RKO (cell line): ENCODE measurements at regions not wholly inside any gene's neighbourhood (a gene's known extent, or its start where the extent isn't known, plus 50 kb on each side); places are given as distances from the start of the nearest gene placed in this dataset.

Experiments used
- DNase-seq: peaks from one replicate; pipeline ENCODE4 v3.0.0-alpha.2; 2016; ENCODE audit warnings: low spot score

DNA sequence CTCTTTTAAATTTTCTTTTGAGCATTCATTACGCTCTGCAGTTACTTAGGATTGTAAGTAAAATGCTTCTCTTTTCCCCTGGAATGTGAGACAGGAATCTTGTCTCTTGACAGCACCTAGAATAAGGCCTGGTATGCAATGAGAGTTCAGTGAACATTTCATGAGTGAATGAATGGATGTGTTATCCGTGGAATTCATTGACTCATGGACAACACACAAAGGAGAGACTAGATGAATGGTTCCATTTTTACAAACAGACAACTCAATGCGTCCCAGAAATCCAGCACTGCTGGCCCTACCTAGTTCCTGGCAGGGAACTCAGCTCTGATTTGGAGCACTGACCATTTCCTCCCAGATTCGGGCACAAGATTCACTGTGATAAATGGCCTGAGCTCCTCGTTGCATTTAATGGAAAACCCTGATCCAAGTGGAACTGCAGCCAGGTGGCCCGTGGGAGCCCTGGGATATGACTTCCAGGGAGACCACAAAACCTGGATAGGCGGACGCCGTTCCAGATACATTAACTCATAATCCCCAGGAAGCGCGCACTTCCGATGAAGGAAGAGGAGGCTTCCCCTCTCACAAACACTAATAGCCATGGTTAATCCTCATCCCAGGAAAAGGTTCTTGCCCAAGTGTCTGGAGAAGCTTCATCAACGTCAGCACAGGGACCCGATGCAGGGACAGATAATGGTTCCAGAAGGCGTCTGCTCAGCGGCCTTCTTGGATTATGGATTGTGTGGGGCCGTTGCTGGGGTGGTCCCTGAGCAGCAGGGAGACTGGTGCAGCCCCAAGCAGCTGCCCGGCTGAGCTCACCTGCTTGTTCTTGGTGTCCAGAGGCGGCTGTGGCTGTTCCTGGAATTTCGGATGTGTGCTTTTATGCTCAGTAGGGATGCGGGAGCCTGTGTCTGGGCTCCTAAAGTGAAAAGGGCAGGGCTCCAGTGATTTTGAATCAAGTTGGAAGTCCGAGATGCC, 211.1 kb upstream of the TSHZ3 start:
- no peak for DNase-seq

DNA sequence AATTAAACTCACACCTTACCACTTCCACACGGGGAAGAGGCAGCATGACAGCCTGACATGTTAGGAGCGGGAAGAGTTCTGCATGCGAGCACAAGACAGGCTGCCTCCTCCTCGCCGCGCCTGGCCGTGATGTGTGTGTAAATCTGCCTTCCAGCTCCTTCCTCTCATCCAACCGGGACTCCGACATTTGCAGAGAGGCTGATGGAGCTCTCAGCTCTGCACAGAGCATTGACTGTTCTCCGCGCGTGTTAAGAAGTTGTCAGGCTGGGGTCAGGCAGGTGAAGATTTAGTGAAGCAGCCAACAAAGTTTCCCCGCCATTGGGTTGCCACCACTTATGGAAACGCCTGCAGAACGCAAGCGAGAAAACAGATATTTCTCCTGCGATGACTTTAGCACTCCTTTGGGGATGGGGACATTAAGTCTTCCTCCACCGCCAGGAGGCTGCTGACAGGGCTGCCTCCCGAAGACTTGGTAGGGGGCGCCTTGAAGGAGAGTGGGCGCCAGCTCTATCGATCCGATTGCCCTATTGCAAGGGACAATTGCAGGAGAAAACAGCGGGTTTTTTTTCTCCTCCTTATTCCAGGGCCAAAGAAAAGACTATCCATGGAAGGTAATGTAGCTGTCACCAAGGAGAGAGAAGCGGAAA, 213.9 kb upstream of the TSHZ3 start:
- DNase-seq, result no peak

DNA sequence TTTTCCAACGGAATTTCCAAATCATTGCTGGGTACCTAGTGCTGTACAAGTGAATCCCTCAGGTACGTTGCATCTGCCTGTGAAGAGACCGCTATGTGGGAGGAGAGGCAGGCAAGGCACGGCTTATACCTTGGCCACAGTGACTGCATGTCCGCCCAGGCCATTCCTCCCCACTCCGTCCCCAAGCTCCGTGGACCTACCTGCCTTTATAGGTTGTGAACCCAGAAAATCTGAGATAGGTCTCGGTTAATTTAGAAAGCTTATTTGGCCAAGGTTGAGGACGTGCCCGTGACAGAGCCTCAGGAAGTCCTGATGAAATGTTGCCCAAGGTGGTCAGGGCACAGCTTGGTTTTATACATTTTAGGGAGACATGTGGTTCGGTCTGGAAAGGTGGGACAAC, 218.5 kb upstream of the TSHZ3 start:
- no peak for DNase-seq

DNA sequence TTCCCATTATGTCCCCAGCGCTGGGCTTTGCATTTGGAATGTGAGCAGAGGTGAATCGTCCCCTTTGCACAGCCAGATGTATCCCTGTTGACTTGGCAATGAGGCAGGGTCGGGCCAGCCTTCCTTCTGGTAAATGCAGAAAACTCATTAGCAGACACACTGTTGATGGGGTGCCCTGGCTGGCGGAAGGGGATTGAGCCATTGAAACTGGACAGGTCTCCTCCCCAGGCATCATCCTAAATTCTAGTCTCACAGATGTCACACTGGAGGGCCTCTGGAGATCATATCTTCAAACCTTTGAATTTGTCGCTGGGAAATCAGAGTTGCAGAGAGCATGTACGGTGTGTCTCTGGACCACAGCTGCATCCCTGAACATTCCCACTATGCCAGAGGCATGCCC, 219.5 kb upstream of the TSHZ3 start:
- no peak for DNase-seq

DNA sequence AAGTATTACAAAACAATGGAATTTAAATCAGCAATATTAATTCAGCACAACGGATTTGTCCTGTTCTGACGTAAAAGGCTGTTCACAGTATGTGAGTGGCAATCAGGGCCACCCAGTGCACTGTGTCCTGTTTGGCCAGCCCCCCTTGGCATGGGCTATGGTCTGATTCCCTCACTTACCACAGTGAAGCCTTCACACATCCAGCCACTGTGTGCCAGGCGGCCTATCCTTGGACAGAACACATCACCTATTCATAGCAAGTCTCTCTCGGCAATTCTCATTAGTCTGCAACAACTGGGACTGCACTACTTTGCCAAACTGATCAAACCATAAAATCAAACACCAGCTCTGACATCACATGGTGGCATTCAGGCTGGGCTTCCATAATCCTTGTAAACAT, 221.5 kb upstream of the TSHZ3 start:
- no peak for DNase-seq

DNA sequence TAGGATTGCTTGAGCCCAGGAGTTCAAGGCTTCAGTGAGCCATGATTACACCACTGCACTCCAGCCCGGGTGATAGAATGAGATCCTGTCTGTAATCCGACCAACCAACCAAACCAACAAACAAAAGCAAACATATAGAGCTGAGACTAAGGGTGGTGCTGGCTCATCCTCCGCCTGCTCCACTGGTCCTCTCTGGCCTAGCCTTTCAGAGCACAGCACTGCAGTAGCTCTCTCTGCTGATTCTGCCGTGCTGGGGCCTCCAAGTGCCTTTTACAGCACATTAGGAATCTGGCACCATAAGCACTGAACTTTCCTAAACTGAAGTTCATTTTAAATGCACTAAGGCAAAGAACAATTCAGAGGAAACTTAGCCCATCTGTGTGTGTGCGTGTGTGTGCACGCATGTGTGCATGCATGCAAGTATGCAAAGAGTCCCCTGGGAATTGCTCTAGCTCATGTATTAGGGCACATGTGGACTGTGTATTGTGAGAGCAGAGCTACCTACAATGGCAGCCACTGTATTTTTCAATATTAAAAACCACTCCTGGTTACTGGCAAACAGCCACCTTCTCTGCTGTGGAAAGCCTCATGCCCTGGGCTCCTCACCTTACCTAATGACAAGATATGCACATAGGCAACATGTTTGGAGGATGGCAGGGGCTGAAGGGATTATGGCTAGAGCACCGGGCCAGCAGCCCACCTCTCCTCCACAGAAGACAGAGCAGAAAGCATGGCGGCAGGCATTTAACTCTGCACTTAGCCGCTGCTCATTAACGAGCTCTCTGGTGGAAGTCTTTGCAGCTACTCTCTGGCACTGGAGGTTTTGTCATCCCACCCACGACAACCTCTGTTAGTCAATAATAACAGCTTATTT, 223.1 kb upstream of the TSHZ3 start:
- DNase-seq, result no peak

DNA sequence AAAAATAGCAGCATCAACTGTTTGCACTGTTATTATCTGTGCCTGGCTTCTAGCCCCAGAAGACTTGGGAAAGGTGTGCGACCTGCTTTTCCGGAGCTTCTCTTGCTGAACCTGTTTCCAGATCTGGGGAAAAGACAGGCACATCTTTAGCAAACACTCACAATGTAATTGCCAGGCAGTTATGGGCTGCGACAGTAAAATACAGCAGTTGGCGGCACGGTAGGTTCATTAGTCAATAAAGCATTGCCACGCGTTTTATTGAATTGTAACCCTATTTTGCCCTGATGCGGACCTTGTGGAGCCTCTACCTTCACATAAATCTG, 223.7 kb upstream of the TSHZ3 start:
- no peak for DNase-seq

DNA sequence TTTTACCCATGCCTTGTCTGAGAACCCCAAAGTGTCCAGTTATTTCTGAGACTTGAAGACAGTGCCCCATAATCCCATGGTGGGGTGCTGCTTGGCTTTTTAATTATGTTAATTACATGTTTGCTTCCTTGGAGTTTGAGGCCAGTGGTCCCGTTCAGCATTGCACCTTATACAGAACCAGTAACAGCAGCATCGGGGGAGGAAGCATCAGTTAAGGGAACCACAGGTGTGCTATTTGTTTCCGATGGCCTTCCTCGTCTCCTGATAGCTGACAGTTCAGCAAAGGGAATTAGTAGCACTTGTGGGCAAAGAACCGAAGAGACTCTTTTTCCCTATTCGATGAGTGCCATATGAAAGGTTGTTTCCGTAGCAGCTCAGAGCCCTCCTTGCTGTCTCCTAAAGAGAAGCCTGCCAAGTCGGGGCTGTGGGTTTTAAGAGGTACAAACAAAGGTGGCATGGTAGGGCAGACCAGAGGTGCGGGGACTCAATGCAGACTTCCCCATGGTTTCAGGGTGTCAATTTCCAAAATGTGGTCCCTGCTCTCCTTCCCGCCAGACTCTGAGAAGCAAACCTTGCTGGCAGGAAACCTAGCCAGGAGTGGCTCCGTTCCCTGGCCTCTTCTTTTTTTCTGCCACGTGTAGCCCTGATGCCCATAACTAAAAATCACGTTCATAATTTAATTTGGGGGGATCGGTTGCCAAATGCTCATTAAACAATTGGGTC, 225.2 kb upstream of the TSHZ3 start:
- no peak for DNase-seq

DNA sequence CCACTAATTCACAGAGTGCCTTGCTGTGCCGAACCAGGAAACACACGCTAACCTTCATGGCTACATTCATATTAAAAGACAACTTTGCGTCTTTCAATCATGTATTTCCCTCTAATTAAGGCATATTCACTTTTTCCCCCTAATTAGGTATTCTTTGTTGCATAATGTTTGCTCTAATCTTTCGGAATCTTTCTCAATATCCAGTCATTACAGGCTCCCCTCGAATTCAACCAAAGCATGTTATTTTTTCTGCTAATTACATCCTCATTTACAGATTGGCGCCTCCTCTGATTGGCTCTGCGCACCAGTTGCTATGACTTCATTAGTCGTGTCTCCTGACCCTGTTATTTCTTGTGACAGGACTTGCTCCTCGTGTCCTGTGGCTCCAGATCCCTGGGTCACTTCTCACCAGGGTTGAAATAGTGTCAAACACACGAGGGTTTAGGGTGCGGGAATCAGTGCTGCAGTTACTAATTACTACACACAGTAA, 226.7 kb upstream of the TSHZ3 start:
- DNase-seq, result no peak

DNA sequence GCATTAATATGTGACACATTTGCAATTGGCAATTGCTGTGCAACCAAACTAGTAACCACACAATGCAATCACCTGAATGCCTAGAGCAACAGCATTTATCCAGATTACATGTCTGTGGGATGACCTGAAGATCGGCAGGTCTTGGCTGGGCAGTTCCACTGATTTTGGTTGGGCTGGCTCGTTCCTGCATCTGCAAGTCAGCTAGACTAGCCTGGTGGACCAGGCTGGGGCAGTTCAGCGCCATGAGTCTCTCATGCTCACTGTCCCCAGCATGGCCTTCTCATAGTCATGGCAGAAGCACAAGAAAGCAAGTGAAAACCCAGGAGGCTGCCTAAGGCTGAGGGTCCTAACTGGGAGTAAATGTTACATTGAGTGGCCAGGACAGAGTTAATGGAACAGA, 229.1 kb upstream of the TSHZ3 start:
- DNase-seq, result no peak

DNA sequence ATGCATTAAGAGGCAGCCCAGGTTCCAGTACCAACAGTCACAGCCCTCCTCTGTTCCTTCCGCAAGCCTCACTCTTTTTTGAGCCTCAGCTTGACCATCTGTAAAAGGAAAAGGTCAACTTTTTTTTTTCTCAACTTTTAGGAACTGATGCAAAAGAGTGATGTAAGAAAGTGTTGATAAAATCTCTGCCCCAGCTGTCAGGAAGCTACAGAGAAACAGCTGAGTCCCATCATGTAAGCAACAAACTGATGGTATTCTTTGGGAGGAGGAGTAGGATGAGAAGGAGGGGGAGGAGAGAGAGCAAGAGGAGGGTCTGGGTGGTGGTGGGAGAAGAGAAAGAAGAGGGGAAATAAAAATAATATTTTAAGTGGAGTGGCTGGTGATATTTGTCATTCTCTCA, 233.9 kb upstream of the TSHZ3 start:
- DNase-seq, result no peak

DNA sequence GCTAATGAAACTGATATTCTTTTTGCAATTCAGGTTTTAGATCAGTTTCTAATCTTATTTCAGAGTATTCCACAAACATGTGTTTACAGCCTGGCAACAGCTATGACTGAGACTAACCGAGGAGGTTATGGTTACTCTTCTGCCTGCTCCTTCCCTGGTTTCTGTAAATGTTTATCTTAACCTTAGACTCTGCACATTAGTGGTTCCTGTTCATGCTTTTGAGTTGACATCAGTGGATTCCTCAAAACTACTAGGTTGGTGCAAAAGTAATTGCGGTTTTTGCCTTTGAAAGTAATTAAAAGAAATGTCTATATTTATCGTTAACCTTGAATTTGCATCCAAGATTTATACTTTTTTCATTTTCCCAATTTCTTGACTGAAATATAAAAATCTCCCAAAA, 237.0 kb upstream of the TSHZ3 start:
- DNase-seq, result no peak

DNA sequence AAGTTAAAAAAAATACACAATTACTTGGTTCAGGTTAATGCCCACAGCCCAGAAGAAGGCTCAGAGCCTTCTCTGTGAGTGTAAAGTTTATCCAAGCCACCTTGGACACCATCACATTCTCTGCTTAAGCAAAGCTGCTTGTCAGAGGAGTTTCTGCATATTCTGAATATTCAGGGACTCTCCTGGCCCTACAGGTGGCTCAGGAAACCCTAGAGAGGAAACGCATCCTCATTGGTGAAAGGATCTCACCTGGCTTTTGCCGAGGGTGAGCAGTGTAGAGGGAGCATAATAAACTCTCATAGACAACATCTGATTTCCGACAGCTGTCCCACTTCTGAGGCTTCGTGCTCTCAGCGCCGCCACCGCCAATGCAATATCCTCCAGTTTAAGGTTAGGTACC, 239.9 kb upstream of the TSHZ3 start:
- no peak for DNase-seq

DNA sequence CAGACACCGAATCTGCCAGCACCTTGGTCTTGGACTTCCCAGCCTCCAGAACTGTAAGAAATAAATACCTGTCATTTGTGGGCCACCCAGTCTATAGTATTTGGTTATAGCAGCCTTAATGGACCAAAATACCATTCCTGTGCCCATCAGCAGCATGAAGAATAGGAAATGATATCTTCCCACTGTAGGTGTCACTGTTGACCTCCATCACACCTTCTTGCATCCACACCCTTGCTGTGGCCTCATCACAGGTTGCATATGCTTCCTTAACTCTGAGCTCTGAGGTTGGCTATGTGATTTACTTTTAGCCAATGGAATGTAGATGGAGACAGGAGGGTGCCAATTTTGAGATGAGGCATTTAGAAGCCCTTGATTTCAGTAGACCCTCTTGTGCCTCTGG, 242.0 kb upstream of the TSHZ3 start:
- no peak for DNase-seq

DNA sequence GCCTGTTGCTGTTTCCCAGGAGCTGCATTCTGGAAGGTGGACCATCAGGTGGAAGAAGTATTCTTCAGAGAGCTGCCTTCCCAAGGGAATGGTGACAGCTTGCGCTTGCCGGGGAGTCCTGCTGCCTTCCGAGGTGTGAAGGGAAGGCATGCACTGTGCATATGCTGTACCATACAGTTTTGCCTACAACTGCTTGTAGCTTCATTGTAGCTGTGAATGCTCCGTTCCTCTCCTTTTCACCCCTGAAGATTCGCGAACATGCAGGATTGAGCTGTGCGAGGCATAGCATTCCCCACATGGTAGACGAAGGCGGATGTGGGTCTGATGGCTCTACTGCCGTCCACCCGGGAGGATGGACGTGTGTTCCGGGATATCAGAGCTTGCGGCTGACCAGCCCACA, 243.2 kb upstream of the TSHZ3 start:
- no peak for DNase-seq

DNA sequence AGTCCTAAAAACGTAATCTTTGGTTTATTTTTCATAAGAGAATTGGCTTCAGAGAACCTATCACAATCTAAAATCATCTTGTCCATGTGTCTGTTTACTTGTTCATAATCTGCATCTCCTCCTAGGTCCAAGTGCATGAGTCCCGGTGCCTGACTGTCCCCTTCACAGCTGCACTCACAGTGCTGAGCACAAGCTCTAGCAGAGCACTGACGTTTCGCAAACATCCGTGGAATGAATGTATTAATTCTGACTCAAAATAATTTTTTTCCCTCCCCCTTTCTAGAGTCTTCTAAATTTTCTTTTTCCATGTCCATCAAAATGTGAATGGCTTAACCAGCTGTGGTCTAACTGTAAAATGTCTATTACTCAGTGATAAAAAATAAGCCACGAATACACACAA, 245.5 kb upstream of the TSHZ3 start:
- no peak for DNase-seq

DNA sequence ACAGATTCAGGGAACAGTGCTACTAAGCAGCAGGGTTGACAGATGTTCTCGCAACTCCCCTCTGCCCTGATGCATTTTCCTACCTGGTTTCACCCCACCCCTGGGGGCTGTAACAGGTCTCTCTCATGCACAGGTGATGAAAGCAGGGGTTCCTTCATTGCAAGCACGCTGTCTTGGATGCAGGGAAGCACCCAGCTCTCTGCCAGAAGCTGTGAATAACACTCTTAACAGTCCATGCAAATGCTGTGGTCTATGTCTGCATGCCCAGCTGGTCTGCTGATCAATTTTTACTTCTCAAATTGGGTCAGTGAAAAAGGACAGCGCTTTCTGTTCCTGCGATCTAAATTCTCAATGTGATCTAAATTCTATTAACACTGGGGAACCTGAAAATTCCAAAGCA, 246.3 kb upstream of the TSHZ3 start:
- DNase-seq, result no peak

DNA sequence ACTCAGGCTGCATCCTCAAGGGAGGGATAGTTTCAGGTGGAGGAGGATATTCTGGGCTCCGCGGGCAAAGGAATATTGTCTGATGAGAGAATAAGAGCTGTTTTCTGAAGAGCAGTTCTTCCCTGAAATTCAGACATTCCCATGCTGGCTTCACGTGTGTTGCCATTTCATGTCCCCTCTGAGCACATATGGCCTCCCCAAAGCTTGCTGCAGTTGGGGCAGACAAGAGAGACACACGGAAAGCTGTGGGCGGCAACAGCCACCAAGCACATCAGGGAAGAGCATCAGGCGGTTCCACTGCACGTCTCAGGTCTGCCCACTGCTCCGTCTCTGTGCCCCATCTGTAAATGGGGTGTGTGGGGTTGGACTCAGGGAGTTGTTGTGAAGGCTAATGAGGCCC, 247.5 kb upstream of the TSHZ3 start:
- no peak for DNase-seq

DNA sequence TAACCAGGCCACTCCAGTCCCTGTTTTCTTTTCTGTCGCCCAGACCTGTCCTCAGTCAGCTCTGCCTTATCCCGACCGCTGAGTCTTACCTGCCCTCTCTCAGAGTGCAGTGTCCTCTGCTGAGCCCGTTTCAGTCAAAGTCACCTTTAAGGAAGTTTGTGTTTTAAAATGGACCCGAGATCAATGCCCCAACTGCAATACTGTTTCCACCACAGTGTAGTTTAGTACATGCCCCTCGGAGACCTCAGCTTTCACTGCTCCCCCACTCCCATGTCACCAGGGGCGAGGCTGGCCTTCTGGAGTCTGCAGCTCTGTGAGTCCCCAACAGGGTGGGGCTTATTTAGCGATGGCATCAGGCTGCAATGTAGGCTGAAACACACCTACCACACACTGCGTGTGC, 248.4 kb upstream of the TSHZ3 start:
- no peak for DNase-seq

DNA sequence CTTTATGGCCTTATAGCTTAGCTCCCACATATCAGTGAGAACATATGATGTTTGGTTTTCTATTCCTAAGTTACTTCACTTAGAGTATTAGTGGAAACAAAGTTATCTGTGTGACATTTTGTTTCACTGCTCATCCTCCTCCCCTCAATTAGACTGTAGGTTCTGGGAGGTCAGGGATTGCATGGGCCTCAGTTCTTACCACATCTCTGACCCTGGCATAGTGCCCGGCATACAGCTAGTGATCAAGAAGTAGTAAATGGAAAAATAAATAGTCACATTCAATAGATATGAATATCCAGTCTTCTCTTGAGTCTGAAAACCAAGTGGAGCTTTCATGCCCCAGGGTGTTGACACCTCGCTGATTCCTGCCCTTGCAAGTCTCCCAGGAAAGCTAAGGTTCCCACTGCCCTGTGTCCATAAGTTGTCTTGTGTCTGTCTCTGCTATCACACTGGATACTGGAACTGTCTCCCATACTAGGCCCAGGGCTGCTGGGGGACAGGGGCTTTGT, 249.5 kb upstream of the TSHZ3 start:
- no peak for DNase-seq

DNA sequence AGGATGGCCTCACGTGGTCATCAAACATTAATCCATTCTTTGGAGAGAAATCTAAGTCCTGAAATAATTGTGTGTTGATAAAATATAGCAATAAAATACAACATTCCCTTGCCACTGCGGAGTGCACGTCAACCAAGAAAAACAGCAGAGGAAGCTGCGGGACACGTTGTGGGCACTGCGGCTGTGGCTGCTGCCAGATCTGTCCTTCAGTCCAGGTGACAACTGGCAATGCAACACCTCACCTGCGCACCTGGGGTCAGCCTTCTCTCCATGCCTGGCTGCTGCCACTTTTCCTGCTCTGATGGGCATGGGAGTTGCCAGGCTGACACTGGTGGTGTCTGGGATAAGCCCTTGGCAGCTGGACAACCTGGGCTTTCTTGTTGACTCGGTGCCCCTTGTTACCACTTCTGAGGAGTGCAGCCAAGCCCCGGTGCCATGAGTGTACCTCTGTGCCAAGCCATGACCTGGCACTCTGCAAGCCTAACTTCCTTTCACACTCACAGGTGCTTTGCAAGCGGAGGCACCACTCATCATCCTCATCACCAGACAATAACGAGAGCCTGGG, 251.6 kb upstream of the TSHZ3 start:
- DNase-seq, result no peak
